IMR-90 (cell line): ENCODE measurements at regions not wholly inside any gene's neighbourhood (a gene's known extent, or its start where the extent isn't known, plus 50 kb on each side); places are given as distances from the start of the nearest gene placed in this dataset.

ENCODE experiments used
- ATAC-seq: fragments of 200-7000 bp; cut with Tn5 transposase; 2 replicates; pipeline ENCODE4 v1.9.1; 2020; ENCODE audit warnings: low read depth, mild to moderate bottlenecking, moderate library complexity
- BruUV-seq: library from RNA; stranded (reverse); fragments of 400-500 nt; replicated peaks from 2 replicates; lab custom pipeline; 2021; lab: Mats Ljungman, UMichigan
- CTCF ChIA-PET: fragments of 300-600 bp; formaldehyde crosslinking; extraction: SDS; loops from one replicate; lab custom pipeline; 2021; ENCODE audit warnings: antibody characterized with exemption; lab: Yijun Ruan, JAX
- POLR2A ChIA-PET: fragments of 300-600 bp; sonication (Branson Sonifier 250); formaldehyde crosslinking; loops from one replicate; lab custom pipeline; 2022; ENCODE audit warnings: antibody characterized with exemption; ENCODE audit not compliant: unreplicated experiment; lab: Charles Lee
- DNase-seq: peaks from one replicate; pipeline ENCODE4 v3.0.0; 2013
- H2AFZ ChIP-seq: replicated peaks from 2 replicates; pipeline ENCODE3; 2013; ENCODE audit warnings: low read length, mild to moderate bottlenecking; ENCODE audit not compliant: poor library complexity
- H2AK5ac ChIP-seq: 2 replicates; pipeline ENCODE4 v1.6.1; 2013; ENCODE audit warnings: low read depth, low read length, inconsistent platforms
- H2AK9ac ChIP-seq: replicated peaks from 2 replicates; pipeline ENCODE3; 2013; ENCODE audit warnings: mild to moderate bottlenecking, low read depth, low read length, moderate library complexity; ENCODE audit not compliant: poor library complexity
- H2BK120ac ChIP-seq: 2 replicates; pipeline ENCODE4 v1.6.1; 2013; ENCODE audit warnings: low read depth, low read length, inconsistent platforms
- H2BK15ac ChIP-seq: 3 replicates; pipeline ENCODE4 v1.6.1; 2013; ENCODE audit warnings: low read depth, low read length, inconsistent platforms
- H2BK20ac ChIP-seq: 2 replicates; pipeline ENCODE4 v1.6.1; 2013; ENCODE audit warnings: low read depth, mild to moderate bottlenecking, inconsistent platforms, low read length, moderate library complexity
- H2BK5ac ChIP-seq: 2 replicates; pipeline ENCODE4 v1.6.1; 2013; ENCODE audit warnings: mild to moderate bottlenecking, low read depth, low read length, inconsistent platforms; ENCODE audit not compliant: poor library complexity, severe bottlenecking
- H3K14ac ChIP-seq: replicated peaks from 2 replicates; pipeline ENCODE4 v1.6.1; 2013; ENCODE audit warnings: low read depth, low read length, inconsistent platforms
- H3K18ac ChIP-seq: 2 replicates; pipeline ENCODE4 v1.6.1; 2013; ENCODE audit warnings: low read depth, low read length, control low read depth
- H3K23ac ChIP-seq: 2 replicates; pipeline ENCODE4 v1.6.1; 2013; ENCODE audit warnings: low read depth, low read length, inconsistent platforms
- H3K27ac ChIP-seq: 2 replicates; pipeline ENCODE4 v1.5.1; 2013; ENCODE audit warnings: mild to moderate bottlenecking, control low read depth, low read length; ENCODE audit not compliant: insufficient read depth
- H3K27me3 ChIP-seq: 2 replicates; pipeline ENCODE4 v1.6.1; 2013; ENCODE audit warnings: low read length; ENCODE audit not compliant: control insufficient read depth, insufficient read depth
- H3K36me3 ChIP-seq: 2 replicates; pipeline ENCODE4 v1.6.1; 2013; ENCODE audit warnings: low read length, mixed read lengths; ENCODE audit not compliant: control insufficient read depth, insufficient read depth
- H3K4ac ChIP-seq: 2 replicates; pipeline ENCODE4 v1.6.1; 2013; ENCODE audit warnings: low read depth, low read length, inconsistent platforms
- H3K4me1 ChIP-seq: 2 replicates; pipeline ENCODE4 v1.6.1; 2013; ENCODE audit warnings: low read length, mixed read lengths; ENCODE audit not compliant: control insufficient read depth, insufficient read depth
- H3K4me2 ChIP-seq: 2 replicates; pipeline ENCODE4 v1.6.1; 2013; ENCODE audit warnings: low read depth, mild to moderate bottlenecking, control low read depth, low read length, moderate library complexity
- H3K4me3 ChIP-seq: 2 replicates; pipeline ENCODE4 v1.5.1; 2013; ENCODE audit warnings: low read depth, mild to moderate bottlenecking, control low read depth, low read length, moderate library complexity; ENCODE audit not compliant: insufficient read depth
- H3K56ac ChIP-seq: 2 replicates; pipeline ENCODE4 v1.6.1; 2013; ENCODE audit warnings: low read length, inconsistent platforms; ENCODE audit not compliant: insufficient read depth; ENCODE audit errors: extremely low read depth
- H3K79me1 ChIP-seq, 2 experiments: 2 replicates each; pipeline ENCODE4 v1.6.1; 2013; ENCODE audit warnings: low read length in 2 of 2, inconsistent platforms in 1 of 2, low read depth in 1 of 2
- H3K9ac ChIP-seq: 2 replicates; pipeline ENCODE4 v1.6.1; 2013; ENCODE audit warnings: low read depth, low read length, control low read depth
- H3K9me1 ChIP-seq: 2 replicates; pipeline ENCODE4 v1.6.1; 2013; ENCODE audit warnings: low read length, inconsistent platforms; ENCODE audit not compliant: insufficient read depth
- H3K9me3 ChIP-seq: 2 replicates; pipeline ENCODE4 v1.6.1; 2013; ENCODE audit warnings: low read length; ENCODE audit not compliant: control insufficient read depth, insufficient read depth
- H4K20me1 ChIP-seq: 2 replicates; pipeline ENCODE4 v1.6.1; 2013; ENCODE audit warnings: low read length, inconsistent platforms; ENCODE audit not compliant: insufficient read depth
- H4K5ac ChIP-seq: 2 replicates; pipeline ENCODE4 v1.6.1; 2013; ENCODE audit warnings: mild to moderate bottlenecking, low read depth, low read length, control low read depth
- H4K8ac ChIP-seq, 2 experiments: 2 replicates each; pipeline ENCODE4 v1.6.1; 2013; ENCODE audit warnings: low read depth in 2 of 2, low read length in 2 of 2, control low read depth in 1 of 2, inconsistent platforms in 1 of 2
- H4K91ac ChIP-seq: 2 replicates; pipeline ENCODE4 v1.6.1; 2013; ENCODE audit warnings: low read depth, low read length, inconsistent platforms; ENCODE audit not compliant: insufficient read depth
- CEBPB ChIP-seq: IDR thresholded peaks from 2 replicates; pipeline ENCODE4 v1.6.1; 2012; ENCODE audit warnings: low read depth, low read length, improper control_type of control experiment
- WGBS, 2 experiments: methylation state at CpG; one replicate each; pipeline versions ENCODE4 v1.1.5 to v1.1.7; 2013; ENCODE audit warnings: missing lambda C conversion rate in 2 of 2; ENCODE audit not compliant: insufficient read length in 1 of 2; ENCODE audit errors: extremely low coverage in 2 of 2; 5-methylcytosine and 5-hydroxymethylcytosine counted together
- dilution Hi-C: fragments of 300-500 bp; cut with HindIII; formaldehyde crosslinking; loops from one replicate; pipeline ENCODE4 v1.14.3; 2018; ENCODE audit warnings: low sequenced_read_pairs; ENCODE audit not compliant: unreplicated experiment
- in situ Hi-C: fragments of 300-500 bp; cut with MboI; formaldehyde crosslinking; loops from 3 replicates; pipeline ENCODE4 v1.14.3; 2019; ENCODE audit warnings: low sequenced_read_pairs, inconsistent platforms, mixed read lengths
- intact Hi-C: fragments of 100-400 bp; cut with micrococcal nuclease; formaldehyde crosslinking; loops from 2 replicates; pipeline ENCODE4 v1.10.0; 2022

DNA sequence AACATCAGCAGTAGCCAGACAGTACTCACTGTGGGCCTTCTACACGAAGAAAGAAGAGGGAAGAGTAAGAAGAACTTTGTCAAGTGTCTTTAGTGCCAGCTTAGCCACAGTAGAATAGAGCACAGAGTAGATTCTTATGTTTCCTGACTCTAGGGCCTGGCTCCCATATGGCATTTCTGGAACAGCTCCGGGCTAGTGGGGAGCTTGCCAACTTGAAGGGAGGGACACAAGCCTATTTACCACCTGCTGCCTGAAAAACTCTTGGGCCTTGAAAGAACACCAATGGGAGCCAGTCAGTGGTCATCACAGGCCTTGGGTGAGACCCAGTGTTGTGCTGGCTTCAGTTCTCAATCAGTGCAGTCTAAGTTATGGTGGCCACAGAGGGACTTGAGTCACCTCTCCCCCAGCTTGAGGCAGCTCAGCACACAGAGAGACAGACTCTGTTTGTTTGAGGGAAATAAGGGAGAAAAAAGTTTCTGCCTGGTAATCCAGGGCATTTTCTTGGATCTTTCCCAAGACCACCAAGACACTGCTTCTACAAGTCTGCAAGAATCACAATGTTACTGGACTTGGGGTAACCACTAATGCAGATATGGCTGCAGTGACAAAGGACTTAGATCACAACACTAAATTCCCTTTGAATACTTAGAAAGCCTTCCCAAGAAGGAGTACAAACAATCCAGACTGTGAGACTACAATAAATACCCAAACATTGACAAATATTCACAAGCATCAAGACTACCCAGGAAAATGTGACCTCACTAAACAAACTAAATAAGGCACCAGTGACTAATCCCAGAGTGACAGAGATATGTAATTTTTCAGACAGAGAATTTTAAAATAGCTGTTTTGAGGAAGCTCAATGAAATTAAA, 261.0 kb upstream of the NDST3 start:
- in situ Hi-C loops (no loop called here), dilution Hi-C loops (no loop called here), intact Hi-C loops (no loop called here)
- DNase-seq: no peak
- no peak overlapping the region for H3K14ac ChIP-seq
- no peaks in the 10 kb centered on the region for H3K79me1 ChIP-seq
- H4K91ac ChIP-seq: no peak overlapping the region
- no peak overlapping the region for H3K9ac ChIP-seq
- no peaks in the 10 kb centered on the region for H3K27me3 ChIP-seq
- no peak overlapping the region for H3K4me3 ChIP-seq
- no peak overlapping the region for H2BK5ac ChIP-seq
- ChIA-PET CTCF (no interaction called here), POLR2A (no interaction called here)
- no peak overlapping the region for H2AK5ac ChIP-seq
- H2AFZ ChIP-seq: no peak overlapping the region
- H3K9me3 ChIP-seq: no peaks in the 10 kb centered on the region
- no peak overlapping the region for H2AK9ac ChIP-seq
- H3K36me3 ChIP-seq: no peaks in the 10 kb centered on the region
- TF ChIP-seq CEBPB: no peak
- H3K4me2 ChIP-seq: no peak overlapping the region
- H3K4ac ChIP-seq: no peak overlapping the region
- BruUV-seq: no TSS peak
- no peak overlapping the region for H4K8ac ChIP-seq
- no peak overlapping the region for H3K18ac ChIP-seq
- no peak for ATAC-seq
- no CpG with 5 or more reads among the region's 2 CpGs for WGBS, 2 experiments
- no peak overlapping the region for H3K23ac ChIP-seq
- no peak overlapping the region for H3K27ac ChIP-seq
- no peak overlapping the region for H4K5ac ChIP-seq
- H3K56ac ChIP-seq: no peak overlapping the region
- H3K4me1 ChIP-seq: no peaks in the 10 kb centered on the region
- no peaks in the 10 kb centered on the region for H4K20me1 ChIP-seq
- H3K9me1 ChIP-seq: no peaks in the 10 kb centered on the region
- no peak overlapping the region for H2BK20ac ChIP-seq
- H2BK15ac ChIP-seq: no peak overlapping the region
- no peak overlapping the region for H2BK120ac ChIP-seq
